ENCODE measurements at regions not wholly inside any gene's neighbourhood (a gene's known extent, or its start where the extent isn't known, plus 50 kb on each side); places are given as distances from the start of the nearest gene placed in this dataset.

DNA sequence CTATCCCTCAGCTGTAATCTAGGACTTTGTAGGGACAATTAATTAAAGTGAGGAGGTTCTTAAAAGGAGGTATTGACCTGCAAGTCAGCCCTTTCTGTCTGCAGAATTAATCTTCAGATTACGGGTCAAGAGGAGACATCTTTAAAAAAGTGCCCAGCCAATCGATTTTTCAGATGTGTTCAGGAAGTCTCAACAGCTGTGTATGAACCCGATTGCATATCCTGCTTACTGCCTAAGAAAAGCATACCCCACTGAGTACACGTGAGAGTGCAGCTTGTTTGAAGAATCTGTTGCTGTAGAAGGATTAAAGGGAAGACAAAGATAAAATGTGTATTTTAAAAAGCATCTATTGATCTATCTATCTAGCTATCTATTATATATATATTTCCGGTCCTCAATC is 1194.5 kb downstream of the UQCRFS1 start:
- DNase-seq (ENCODE audit: low read depth) = no peak
- H3K4me3 ChIP-seq (ENCODE audit: low read depth, low read length) = no peak overlapping the region

DNA sequence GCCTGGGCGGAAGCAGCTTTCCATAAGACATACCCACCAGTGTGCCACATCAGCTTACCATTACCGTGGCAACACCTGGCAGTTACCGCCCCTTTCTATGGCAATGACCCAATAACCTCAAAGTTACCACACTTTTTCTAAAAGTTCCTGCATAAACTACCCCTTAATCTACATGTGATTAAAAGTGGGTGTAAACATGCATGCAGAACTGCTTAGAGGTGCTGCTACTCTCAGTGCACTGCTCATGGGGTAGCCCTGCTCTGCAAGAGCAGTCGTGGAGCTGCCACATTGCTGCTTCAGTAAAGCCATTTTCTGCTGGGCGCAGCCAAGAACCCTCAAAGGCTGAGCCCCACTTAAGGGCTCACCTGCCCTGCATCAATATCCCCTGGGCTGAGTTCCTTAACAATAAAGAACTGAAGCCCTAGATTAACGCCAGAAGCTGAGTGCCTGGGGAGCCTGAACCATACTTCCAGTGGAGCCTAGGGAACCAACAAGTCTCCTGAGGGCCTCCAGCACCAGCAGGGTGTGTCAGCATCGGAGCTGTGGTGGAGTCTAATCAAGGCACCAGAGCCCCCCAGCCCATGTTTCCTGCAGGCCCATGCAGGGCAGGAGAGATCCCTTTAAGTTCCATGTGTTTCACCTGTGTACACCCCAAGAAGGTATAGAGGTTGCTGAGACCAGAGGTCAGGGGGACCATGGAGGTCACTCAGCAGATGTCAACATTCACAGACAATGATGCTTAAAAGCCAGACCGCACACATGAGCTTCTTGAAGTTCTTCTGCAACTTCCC is 1198.1 kb downstream of the UQCRFS1 start:
- no peak overlapping the region for H3K4me3 ChIP-seq (ENCODE audit: low read depth, low read length)
- no peak for DNase-seq (ENCODE audit: low read depth)

DNA sequence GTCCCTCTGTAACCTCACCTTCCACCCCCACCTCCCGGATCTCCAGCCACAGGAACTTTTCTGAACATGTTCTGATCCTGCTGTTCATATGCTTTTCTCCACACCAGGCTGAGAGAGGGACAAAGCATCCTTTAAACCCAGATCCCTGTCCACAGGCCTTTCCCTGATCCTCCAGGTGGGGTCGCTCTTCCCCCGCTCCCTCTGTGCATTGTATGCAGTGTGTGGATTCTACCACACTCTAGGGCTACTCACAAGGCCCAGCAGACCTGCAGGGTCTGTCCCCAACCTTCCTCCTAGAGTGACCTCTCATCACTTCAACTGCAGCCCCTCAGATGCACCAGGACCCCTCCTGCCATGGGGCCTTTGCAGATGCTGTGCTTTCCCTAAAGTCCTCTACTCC is 1200.6 kb downstream of the UQCRFS1 start:
- no peak overlapping the region for H3K4me3 ChIP-seq (ENCODE audit: low read depth, low read length)
- no peak for DNase-seq (ENCODE audit: low read depth)

DNA sequence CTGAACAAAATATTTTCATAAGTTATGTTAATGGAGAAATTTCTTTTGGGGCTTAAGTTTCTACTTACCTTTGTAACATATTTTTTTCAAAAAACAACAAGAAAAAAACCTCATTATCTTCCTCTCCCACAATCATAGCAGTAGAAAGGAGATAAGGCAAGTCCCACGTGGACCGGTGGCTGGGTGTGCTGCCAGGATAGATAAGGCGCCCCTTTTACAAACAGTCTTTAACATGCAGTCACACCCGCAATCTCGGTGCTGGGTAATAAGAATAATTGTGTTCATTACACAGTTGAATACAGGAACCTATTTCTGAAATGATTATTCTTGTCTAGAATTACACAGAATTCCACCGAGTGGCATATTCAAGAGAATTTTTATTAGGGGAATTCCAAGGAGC is 1202.3 kb downstream of the UQCRFS1 start:
- no peak for DNase-seq (ENCODE audit: low read depth)
- no peak overlapping the region for H3K4me3 ChIP-seq (ENCODE audit: low read depth, low read length)

DNA sequence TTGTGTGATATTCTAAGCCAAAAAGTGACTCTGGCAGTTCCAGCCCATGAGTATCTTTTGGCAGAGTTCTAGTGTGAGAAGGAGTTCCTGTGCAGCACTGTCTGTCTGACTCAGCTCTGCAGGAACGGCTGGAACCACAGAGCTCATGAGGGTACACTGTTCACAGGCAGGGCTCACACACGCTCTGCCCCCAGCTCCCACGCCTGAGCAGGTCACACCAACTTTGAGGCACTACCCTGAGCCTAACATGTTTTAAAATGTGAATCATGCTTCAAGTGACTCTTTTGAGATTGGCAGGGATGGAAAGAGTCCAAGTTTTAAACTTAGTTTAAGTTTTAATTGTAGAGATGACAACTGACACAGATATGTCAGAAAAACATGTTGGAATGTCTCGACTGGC is 1203.3 kb downstream of the UQCRFS1 start:
- DNase-seq (ENCODE audit: low read depth) = no peak
- no peak overlapping the region for H3K4me3 ChIP-seq (ENCODE audit: low read depth, low read length)

DNA sequence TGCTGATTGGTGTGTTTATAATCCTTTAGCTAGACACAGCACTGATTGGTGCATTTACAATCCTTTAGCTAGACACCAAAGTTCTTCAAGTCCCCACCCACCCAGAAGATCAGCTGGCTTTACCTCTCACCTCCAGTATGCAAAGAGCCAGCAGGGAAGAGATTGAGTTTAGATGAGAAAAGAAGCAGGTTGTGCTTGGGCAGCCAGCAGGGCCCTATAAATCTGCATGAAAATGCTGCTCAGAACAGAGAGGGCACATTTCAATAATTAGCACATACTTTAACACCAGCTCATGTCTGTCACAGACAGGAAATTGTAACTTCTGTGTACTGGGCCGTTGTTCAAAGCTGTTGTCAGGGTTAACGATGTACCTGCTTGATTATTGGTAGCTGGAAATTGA is 1204.3 kb downstream of the UQCRFS1 start:
- no peak for DNase-seq (ENCODE audit: low read depth)
- H3K4me3 ChIP-seq (ENCODE audit: low read depth, low read length) = no peak overlapping the region

DNA sequence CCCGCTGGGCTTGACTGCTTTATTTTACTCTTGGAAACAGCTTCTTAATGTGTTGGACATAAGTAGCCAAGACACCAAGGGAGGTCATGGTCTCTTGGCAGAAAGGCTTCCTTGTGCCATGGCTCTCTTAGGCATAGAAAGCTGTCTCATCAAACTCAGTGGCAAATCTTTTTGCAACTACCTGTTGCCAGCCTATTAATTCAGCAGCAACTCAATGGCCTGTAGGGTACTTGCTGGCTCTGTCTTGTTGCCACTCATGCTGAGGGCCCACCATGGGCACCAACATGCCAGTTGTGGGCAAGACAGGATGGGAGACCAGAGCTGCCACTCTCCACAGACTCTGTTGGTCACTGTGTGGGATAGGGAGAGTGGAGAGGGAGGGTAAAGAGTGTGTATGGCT is 1209.4 kb downstream of the UQCRFS1 start:
- no peak overlapping the region for H3K4me3 ChIP-seq (ENCODE audit: low read depth, low read length)
- no peak for DNase-seq (ENCODE audit: low read depth)

DNA sequence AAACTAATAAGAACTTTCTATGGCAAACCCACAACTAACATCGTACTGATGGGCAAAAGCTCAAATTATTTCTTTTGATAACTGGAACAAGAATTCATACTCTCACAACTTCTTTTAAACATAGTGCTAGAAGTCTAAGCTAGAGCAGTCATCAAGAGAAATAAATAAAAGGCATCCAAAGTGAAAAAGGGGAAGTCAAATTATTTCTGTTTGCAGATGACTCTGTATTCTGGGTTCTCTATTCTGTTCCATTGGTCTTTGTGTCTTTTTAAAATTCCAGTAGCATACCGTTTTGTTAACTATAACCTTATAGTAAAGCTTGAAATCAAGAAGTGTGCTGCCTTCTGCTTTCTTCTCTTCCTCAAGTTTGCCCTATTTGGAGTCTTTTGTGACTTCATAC is 1215.9 kb downstream of the UQCRFS1 start:
- DNase-seq (ENCODE audit: low read depth) = no peak
- no peak overlapping the region for H3K4me3 ChIP-seq (ENCODE audit: low read depth, low read length)

DNA sequence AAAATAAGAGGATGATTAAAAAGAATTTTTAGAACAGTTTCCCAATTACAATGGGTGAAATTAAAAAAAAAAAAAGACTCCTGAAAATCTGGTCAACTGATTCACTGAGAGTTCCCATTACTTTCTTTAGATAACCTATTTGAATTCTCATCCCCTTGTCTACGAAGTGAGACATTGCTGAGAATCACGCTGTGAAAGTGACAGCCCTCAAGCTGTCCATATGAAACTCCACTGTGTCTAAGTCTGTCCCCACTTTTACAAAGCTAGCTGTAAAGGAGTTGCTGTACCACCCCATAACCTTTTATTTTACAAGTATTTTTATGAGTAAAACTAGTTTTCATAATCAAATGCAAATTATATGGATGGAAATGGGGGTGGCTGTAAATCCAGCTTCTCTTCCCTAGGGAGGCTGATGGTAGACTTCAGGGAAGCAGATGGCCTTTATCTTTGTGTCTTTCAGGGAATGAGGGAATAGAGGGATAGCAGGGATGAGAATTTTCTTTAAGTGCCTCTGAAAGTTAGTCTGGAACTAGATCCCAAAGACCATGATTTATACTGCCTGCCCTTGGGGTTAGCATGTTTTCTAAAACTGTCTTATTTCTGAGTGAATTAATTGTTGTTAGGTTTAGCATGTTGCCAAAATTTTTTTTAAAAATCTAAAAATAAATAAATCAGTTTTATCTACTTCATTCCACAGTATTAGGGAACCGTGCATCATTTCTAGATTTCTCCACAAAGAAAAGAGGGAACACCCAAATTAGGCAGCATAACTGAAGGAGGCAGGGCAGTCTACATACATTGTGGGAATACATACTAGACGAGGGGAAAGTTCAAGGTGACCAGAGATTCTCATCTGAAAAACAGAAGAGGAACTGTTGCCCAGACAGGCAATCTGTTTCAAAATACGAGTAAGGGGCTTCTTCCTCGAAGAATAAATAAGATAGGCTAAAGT is 1219.1 kb downstream of the UQCRFS1 start:
- DNase-seq (ENCODE audit: low read depth) = no peak
- no peak overlapping the region for H3K4me3 ChIP-seq (ENCODE audit: low read depth, low read length)

DNA sequence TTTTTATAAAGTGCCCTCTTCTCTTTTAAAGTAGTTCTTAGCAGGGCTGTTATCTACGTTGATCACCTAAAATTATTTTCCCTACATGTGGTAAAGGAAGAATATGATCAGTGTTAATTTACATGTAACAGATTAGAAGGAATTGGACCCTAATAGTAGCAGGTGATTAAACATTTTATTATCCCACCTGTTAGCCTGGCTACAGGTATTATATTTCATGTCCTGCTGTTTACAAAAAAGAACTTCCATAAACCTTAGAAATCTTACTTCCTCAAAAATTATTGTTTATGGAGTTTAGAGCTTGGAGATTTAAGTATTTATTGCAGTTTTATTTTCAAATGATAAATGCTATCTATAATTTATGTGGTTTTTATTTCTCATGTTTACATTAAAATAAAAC is 1226.7 kb downstream of the UQCRFS1 start:
- no peak overlapping the region for H3K4me3 ChIP-seq (ENCODE audit: low read depth, low read length)

DNA sequence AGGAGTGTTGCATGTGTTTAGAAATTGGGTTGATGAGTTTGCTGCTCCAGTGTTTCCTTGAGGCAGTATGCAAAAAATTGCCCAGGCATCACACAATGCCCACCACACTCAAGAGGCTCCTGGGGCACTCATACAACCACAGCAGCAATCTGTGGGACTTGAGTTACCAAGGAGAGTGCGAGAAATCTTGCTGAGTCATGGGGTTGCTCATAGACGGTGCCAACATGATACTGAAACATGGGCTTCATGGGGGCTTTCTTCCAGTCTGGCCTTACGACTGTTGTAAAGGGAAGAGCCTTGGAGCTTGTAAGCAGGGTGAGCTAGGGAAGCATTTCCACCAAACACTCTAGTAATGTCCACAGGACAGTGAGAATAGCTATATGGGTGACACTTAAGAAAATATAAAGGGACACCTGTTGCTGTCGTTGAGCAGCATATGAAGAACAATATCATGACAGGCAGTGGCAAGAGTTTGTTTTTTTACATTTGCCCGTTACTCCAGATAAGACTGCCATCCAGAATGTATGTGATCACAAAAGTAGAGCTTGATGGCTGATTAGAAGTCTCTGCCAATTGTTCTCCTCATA is 1237.4 kb downstream of the UQCRFS1 start:
- DNase-seq (ENCODE audit: low read depth) = no peak
- H3K4me3 ChIP-seq (ENCODE audit: low read depth, low read length) = no peak overlapping the region

More for the DNA sequence above, 1226.7 kb downstream of the UQCRFS1 start:
- no peak for DNase-seq (ENCODE audit: low read depth)

DNA sequence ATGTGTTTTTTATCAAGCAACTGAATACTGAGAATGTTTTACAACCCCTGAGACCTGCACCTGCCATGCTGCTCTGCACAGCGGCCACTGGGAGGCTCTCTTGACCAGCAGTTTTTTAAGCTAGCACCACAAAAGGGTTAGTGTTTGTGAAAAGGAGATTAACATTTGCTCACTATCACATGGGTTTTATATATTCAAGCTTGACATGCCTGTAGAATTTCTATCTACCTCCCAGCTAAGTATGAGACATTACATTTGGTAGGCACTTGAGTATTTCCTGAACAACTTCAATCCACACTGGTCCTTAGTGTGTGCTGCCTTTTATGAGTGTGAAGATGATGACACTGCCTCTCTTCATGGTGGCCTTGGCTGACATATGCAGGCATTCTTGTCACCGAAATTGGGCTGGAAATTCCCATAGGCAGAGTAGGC is 1238.9 kb downstream of the UQCRFS1 start:
- no peak for DNase-seq (ENCODE audit: low read depth)
- H3K4me3 ChIP-seq (ENCODE audit: low read depth, low read length) = no peak overlapping the region

DNA sequence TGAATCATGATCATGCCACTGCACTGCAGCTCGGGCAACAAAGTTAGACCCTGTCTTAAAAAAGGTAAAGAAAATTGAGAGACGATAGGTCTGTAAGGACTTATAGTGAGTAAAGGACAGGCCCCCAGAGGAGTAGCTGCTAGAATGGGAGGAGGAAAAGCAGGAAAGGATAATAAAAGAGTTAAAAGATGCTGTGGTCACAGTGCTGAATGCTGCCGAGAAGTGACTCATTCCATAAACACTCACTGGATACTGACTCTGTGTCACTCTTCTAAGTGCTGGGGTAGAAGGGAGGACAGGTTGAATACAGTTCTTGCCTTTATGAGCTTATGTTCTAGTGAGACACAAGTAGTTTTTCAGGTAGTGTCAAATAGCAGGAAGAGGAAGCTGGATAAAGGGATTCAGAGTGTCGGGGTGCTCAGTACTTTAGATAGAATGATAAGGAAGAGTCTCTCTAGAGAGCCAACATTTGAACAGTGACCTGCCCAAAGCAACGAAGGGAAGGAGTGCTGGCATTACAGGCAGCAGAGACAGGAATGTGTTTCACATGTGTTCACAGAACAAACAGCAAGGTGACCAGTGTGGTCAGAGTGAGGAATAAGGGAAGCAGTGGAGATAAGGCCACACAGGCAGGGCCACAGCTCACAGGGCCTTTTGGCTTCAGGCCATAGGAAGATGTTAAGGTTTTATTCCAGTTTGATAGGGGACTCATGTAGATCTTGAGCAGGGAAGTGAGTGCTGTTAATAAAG is 1240.5 kb downstream of the UQCRFS1 start:
- DNase-seq (ENCODE audit: low read depth) = peak; percentile 8
- no peak overlapping the region for H3K4me3 ChIP-seq (ENCODE audit: low read depth, low read length)

DNA sequence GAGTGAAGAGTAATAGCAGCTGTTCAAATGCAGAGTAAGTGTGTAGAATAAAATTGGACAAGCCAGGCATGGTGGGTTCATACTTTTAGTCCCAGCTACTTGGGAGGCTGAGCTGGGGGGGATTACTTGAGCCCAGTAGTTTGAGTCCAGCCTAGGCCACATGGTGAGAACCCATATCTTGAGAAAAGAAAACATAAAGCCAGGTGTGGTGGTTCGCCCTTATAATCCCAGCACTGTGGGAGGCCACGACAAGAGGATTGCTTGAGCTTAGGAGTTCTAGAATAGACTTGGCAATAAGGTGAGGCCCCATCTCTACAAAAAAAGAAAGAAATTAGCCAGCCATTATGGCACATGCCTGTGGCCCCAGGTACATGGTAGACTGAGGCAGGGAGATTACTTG is 1241.1 kb downstream of the UQCRFS1 start:
- no peak for DNase-seq (ENCODE audit: low read depth)
- H3K4me3 ChIP-seq (ENCODE audit: low read depth, low read length) = no peak overlapping the region

DNA sequence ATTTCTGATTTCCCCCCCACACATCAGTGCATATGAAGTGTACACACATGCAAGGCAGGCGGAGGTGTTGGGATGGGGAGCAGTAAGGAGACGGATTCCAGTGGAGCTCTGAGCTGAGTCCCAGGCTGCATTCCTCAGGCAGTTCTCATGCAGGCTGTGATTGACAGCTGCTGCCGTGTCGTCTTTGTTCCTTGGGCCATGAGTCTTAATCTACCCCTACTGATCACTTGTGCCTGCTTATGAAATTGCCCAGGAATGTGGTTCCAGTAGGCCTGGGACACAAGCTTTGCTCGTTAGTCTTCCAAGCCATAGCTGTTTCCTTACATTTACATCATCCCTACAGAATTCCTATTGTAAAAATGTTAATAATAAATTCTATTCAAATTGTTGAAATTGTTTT is 1241.9 kb downstream of the UQCRFS1 start:
- no peak overlapping the region for H3K4me3 ChIP-seq (ENCODE audit: low read depth, low read length)
- peak; percentile 14 for DNase-seq (ENCODE audit: low read depth)

DNA sequence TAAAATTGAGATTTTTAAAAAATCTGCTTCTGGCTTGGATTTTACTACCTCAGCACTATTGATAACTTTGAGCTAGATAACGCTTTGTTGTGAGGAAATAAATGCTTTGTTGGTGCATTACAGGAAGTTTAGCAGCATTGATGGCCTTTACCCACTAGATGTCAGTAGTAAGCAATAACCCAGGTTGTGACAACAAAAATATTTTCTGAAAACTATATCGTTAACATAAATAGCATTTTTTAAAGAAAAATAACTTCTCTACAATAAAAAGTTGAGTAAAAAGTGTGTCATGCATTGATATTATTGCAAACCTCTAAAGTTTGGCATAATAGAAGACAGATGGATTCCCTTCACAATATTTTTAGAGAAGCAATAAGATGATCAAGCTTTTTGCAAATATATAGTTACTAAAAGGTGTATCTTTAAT is 1246.5 kb downstream of the UQCRFS1 start:
- DNase-seq (ENCODE audit: low read depth) = no peak
- no peak overlapping the region for H3K4me3 ChIP-seq (ENCODE audit: low read depth, low read length)

DNA sequence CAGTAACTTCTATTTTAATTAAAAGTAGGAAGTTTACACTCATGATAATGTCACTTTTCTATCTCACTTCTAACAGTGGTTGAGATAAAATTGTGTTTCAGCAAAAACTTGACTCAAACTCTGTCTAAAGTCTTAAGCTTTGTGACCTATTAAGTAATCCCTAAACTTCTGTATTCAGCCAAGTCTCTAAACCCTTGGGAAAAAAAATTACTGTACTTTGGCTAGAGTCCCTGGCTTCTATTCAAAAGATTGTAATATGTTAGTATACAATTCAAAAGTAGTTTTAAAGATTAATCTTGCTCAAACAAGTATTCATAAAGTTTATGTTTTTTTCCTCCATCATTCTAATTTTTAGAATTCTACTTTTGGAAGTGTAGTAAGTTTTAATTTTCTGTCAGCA is 1248.8 kb downstream of the UQCRFS1 start:
- no peak overlapping the region for H3K4me3 ChIP-seq (ENCODE audit: low read depth, low read length)
- DNase-seq (ENCODE audit: low read depth) = no peak

DNA sequence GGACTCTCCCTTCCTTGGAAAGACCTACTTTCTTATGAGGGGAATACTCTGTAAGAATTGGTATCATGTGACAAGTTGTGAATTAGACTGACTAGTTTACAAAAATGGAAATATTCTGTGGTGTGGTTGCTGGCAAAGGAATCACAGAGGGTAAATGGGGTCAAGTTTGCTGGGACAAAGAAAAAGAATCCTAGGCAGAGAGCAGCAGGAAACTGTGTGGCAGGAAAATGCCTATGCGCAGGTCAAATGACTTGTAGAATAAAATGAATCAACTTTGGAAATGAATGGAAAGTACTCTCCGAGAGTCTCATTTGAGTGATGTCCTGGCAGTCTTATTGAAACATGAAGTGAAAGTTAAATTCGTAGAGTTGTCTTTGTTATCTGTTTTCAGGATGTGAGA is 1250.7 kb downstream of the UQCRFS1 start:
- no peak for DNase-seq (ENCODE audit: low read depth)
- H3K4me3 ChIP-seq (ENCODE audit: low read depth, low read length) = no peak overlapping the region
